Thoracic aorta (tissue), 2 donors: ENCODE measurements at regions not wholly inside any gene's neighbourhood (a gene's known extent, or its start where the extent isn't known, plus 50 kb on each side); places are given as distances from the start of the nearest gene placed in this dataset.

ENCODE experiments used
- ATAC-seq: fragments of 150-250 bp; one replicate; pipeline ENCODE4 v1.8.0; 2017; ENCODE audit warnings: low read depth; ENCODE audit not compliant: insufficient number of reproducible peaks, low FRiP score
- DNase-seq: peaks from one replicate; pipeline ENCODE4 v3.0.0-alpha.2; 2020; ENCODE audit warnings: low spot score
- H3K27ac ChIP-seq, 2 donors: fragments of 200-600 bp; sonication (generic); 1 replicate in 1 of 2; 2 replicates in 1 of 2; pipeline ENCODE4 v1.5.1; 2016; ENCODE audit warnings: mild to moderate bottlenecking in 2 of 2, moderate library complexity in 2 of 2
- H3K27me3 ChIP-seq: fragments of 200-600 bp; sonication (generic); replicated peaks from 2 replicates; pipeline ENCODE4 v1.6.0; 2016; ENCODE audit warnings: mild to moderate bottlenecking; ENCODE audit not compliant: insufficient read depth
- H3K36me3 ChIP-seq: fragments of 200-600 bp; sonication (generic); one replicate; pipeline ENCODE4 v1.5.1; 2016
- H3K4me1 ChIP-seq, 2 donors: fragments of 200-600 bp; sonication (generic); 1 replicate in 1 of 2; 2 replicates in 1 of 2; pipeline versions ENCODE4 v1.5.1 to v1.6.0; 2016; ENCODE audit warnings: low read depth in 2 of 2, mild to moderate bottlenecking in 1 of 2; ENCODE audit not compliant: control insufficient read depth in 1 of 2
- H3K4me3 ChIP-seq: fragments of 200-600 bp; sonication (generic); 2 replicates; pipeline ENCODE4 v1.5.1; 2016; ENCODE audit warnings: mild to moderate bottlenecking
- H3K9me3 ChIP-seq: fragments of 200-600 bp; sonication (generic); 2 replicates; pipeline ENCODE4 v1.5.1; 2016
- TF ChIP-seq, protein P1 (sequence below): fragments of 200-600 bp; sonication (generic); IDR thresholded peaks from one replicate; pipeline ENCODE4 v1.5.1; 2019; ENCODE audit warnings: antibody characterized with exemption

DNA sequence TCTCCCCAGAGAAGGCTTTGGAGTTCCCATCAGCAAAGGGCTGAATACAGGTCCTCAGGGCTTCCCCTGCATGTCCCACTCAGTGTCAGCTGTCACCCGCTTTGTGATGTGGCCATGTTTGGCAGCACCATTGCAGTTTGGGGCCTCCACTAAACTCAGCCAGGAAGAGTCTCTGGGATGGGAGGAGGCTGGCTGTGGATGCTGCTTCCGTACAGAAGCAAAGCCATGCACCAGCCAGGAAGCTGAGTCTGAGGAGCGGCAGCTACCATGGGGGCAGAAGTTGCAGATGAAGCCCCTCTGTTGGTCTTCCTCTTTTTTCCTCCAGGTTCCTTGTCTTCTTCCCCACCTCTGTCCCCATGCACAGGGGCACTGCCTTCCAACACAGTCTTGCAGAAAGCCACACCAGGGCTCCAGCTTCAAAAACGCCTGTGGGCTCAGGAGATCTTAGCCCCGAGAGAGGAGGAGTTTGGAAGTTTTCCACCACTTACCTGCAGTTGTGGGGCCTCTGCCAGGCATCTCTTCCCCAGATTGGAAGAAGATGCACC, 416.8 kb downstream of the NPHP4 start:
- TF ChIP-seq, protein P1, sequence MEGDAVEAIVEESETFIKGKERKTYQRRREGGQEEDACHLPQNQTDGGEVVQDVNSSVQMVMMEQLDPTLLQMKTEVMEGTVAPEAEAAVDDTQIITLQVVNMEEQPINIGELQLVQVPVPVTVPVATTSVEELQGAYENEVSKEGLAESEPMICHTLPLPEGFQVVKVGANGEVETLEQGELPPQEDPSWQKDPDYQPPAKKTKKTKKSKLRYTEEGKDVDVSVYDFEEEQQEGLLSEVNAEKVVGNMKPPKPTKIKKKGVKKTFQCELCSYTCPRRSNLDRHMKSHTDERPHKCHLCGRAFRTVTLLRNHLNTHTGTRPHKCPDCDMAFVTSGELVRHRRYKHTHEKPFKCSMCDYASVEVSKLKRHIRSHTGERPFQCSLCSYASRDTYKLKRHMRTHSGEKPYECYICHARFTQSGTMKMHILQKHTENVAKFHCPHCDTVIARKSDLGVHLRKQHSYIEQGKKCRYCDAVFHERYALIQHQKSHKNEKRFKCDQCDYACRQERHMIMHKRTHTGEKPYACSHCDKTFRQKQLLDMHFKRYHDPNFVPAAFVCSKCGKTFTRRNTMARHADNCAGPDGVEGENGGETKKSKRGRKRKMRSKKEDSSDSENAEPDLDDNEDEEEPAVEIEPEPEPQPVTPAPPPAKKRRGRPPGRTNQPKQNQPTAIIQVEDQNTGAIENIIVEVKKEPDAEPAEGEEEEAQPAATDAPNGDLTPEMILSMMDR, result no peak
- H3K36me3 ChIP-seq, result no peaks in the 10 kb centered on the region
- no peaks in the 10 kb centered on the region for H3K4me1 ChIP-seq
- H3K9me3 ChIP-seq, result no peaks in the 10 kb centered on the region
- no peak overlapping the region for H3K4me3 ChIP-seq
- no peaks in the 10 kb centered on the region for H3K27me3 ChIP-seq
- ATAC-seq, result no peak
- no peak overlapping the region for H3K27ac ChIP-seq
- DNase-seq, result no peak

- Histone ChIP-seq H3K4me1 (no peaks in the 10 kb centered on the region), H3K4me3 (no peak overlapping the region), H3K27ac (no peak overlapping the region), H3K27me3 (no peaks in the 10 kb centered on the region), H3K36me3 (no peaks in the 10 kb centered on the region), H3K9me3 (no peaks in the 10 kb centered on the region)
- TF ChIP-seq, protein P1, result no peak
- no peak for DNase-seq
- ATAC-seq, result no peak
Measured at GRCh38 chr1:5574641-5575040, 417.6 kb downstream of the NPHP4 start.

- Histone ChIP-seq H3K4me1 (no peaks in the 10 kb centered on the region), H3K36me3 (no peaks in the 10 kb centered on the region), H3K27me3 (no peaks in the 10 kb centered on the region), H3K9me3 (no peaks in the 10 kb centered on the region), H3K27ac (no peak overlapping the region), H3K4me3 (no peak overlapping the region)
- DNase-seq (no peak), ATAC-seq (no peak)
- TF ChIP-seq, protein P1, result no peak
Measured at GRCh38 chr1:5572794-5573193, 419.4 kb downstream of the NPHP4 start.

DNA sequence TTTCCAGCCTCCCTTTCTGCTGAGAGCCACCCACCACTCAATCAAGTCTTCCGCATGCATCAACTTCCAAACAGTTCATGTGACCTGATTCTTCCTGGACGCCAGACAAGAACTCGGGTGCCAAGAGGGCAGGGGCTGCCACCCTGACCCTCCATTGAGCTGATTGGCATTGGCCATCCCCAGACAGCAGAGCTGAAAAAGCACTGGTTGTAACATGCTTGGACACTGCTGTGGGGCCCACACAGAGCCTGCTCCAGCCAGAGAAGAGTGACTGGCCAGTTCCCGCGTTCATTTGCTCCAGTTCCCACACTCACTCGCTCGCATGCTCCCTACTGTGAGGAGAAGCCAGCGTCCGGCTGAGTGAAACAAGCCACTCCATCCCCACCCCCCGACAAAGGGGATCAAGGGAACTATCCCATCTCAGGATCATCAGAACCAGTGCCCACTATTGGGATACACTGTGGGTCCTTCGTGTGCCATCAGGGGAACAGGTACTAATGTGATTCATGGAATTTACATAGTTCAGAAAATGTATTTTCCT, 420.3 kb downstream of the NPHP4 start:
- Histone ChIP-seq H3K27ac (no peak overlapping the region), H3K27me3 (no peaks in the 10 kb centered on the region), H3K4me3 (no peak overlapping the region), H3K4me1 (no peaks in the 10 kb centered on the region), H3K36me3 (no peaks in the 10 kb centered on the region), H3K9me3 (no peaks in the 10 kb centered on the region)
- DNase-seq (no peak), ATAC-seq (no peak)
- TF ChIP-seq, protein P1, result no peak

DNA sequence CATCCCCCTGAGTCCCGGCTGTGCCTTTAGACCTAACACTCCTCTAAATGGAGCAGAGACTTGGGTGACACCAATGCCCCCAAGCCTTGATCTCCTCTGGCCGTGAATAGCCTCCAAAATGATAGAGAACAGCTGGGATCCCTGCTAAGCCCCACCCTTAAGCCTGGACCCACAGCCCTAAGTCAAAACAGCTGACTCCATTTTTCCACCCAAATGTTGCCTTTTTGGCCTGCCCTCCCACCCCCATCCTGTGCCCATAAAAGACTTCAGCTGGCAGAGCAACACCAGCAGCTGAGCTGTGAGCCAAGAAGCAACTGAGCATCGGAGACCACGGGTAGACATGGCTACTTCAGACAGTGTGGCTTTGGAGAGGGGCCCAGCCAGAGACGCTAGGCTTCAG, 420.8 kb downstream of the NPHP4 start:
- no peaks in the 10 kb centered on the region for H3K36me3 ChIP-seq
- ATAC-seq, result no peak
- no peaks in the 10 kb centered on the region for H3K27me3 ChIP-seq
- DNase-seq, result no peak
- H3K4me1 ChIP-seq, result no peaks in the 10 kb centered on the region
- H3K9me3 ChIP-seq, result no peaks in the 10 kb centered on the region
- no peak overlapping the region for H3K4me3 ChIP-seq
- no peak overlapping the region for H3K27ac ChIP-seq
- TF ChIP-seq, protein P1, result no peak
